ENCODE measurements at regions not wholly inside any gene's neighbourhood (a gene's known extent, or its start where the extent isn't known, plus 50 kb on each side); places are given as distances from the start of the nearest gene placed in this dataset.

DNA sequence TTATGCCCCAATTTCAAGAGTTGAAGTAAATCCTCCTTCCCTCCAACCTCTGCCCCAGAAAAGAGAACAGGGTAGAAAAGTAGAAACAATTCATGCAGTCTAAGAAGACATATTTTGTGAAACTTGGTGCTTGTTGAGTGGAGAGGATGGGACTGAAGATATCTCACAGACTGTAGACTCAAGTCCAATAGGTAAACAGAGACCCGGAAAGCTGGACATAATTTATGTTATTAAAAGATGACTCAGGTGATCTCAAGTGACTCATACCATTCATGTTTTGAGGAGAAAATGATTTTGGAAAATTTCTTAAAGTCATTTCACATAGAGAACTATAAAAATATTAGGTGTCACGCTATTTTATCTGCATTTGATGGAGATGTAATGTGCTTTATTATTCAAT, 203.1 kb upstream of the SOX9 start:
- Histone ChIP-seq H3K4me1 (ENCODE audit: control insufficient read depth, insufficient read depth, low read length) (no peaks in the 10 kb centered on the region), H3K27ac (ENCODE audit: low read depth, low read length) (no peak overlapping the region), H3K4me3 (ENCODE audit: low read length) (no peak overlapping the region), H3K9ac (ENCODE audit: low read length) (no peak overlapping the region), H3K27me3 (ENCODE audit: control insufficient read depth, insufficient read depth, low read length) (no peaks in the 10 kb centered on the region), H3K36me3 (ENCODE audit: control insufficient read depth, insufficient read depth, low read length) (no peaks in the 10 kb centered on the region)

DNA sequence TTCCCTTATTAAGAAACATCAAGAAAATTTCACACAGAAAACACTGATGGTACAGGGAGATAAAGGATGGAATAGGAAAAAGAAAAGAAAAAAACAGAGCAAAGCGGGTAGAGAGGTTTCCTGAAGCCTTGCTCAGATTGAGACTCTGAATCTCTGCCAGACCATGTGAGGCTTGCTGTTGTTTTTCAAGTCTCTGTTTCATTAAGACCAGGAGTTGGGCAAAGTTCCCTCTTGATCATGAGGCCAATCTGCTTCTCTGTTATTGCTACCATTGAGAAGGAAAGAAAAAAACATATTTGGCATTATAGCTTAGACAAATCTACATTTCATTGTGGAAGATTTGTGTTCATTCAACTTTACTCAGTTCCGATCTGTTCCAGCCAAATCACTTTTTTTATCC, 201.6 kb upstream of the SOX9 start:
- no peaks in the 10 kb centered on the region for H3K36me3 ChIP-seq (ENCODE audit: control insufficient read depth, insufficient read depth, low read length)
- no peak overlapping the region for H3K4me3 ChIP-seq (ENCODE audit: low read length)
- H3K9ac ChIP-seq (ENCODE audit: low read length) = no peak overlapping the region
- H3K27ac ChIP-seq (ENCODE audit: low read depth, low read length) = no peak overlapping the region
- H3K27me3 ChIP-seq (ENCODE audit: control insufficient read depth, insufficient read depth, low read length) = no peaks in the 10 kb centered on the region
- no peaks in the 10 kb centered on the region for H3K4me1 ChIP-seq (ENCODE audit: control insufficient read depth, insufficient read depth, low read length)

- Histone ChIP-seq H3K36me3 (ENCODE audit: control insufficient read depth, insufficient read depth, low read length) (no peaks in the 10 kb centered on the region), H3K4me1 (ENCODE audit: control insufficient read depth, insufficient read depth, low read length) (no peaks in the 10 kb centered on the region), H3K27ac (ENCODE audit: low read depth, low read length) (no peak overlapping the region), H3K4me3 (ENCODE audit: low read length) (no peak overlapping the region), H3K9ac (ENCODE audit: low read length) (no peak overlapping the region), H3K27me3 (ENCODE audit: control insufficient read depth, insufficient read depth, low read length) (no peaks in the 10 kb centered on the region)
These were observed 200.9 kb upstream of the SOX9 start for GRCh38 chr17:71919896-71920295.

DNA sequence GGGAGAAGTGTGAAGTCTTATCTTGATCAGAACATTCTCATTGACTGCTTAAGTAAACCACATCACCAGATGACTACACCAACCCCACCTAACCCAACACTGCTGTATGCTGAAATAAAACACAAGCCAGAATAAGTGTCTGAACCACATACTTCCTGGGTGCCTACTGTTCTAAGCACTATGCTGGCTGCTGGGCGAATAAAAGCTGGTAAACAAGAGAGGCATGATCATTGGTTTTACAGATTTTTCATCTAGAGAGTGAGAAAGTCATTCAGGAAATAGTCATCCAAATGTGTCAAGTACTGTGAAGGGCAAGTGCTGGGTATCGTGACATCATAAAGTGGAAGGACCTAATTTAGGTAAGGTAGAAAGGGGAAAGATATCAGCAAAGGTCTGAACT, 199.0 kb upstream of the SOX9 start:
- Histone ChIP-seq H3K9ac (ENCODE audit: low read length) (no peak overlapping the region), H3K27ac (ENCODE audit: low read depth, low read length) (no peak overlapping the region), H3K4me1 (ENCODE audit: control insufficient read depth, insufficient read depth, low read length) (no peaks in the 10 kb centered on the region), H3K27me3 (ENCODE audit: control insufficient read depth, insufficient read depth, low read length) (no peaks in the 10 kb centered on the region), H3K4me3 (ENCODE audit: low read length) (no peak overlapping the region), H3K36me3 (ENCODE audit: control insufficient read depth, insufficient read depth, low read length) (no peaks in the 10 kb centered on the region)

DNA sequence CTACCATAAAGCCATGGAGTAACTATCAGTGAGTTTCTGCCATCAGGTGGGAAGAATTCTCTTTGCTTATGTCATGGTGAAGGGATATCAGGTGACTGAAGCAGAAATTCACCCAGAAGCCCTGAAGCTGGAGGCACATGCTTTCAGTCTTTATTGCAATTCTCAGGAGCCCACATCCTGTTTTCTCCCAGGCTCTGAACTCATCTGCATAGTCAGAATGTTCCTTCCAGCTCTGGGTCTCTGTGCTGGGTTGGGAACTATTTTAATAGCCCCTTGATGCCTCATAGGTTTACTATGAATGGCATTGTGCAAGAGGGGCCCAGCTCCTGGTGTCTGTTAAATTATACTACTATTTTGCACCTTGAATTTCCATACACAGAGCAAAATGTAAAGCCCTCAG, 198.4 kb upstream of the SOX9 start:
- no peak overlapping the region for H3K4me3 ChIP-seq (ENCODE audit: low read length)
- H3K27me3 ChIP-seq (ENCODE audit: control insufficient read depth, insufficient read depth, low read length) = no peaks in the 10 kb centered on the region
- H3K9ac ChIP-seq (ENCODE audit: low read length) = no peak overlapping the region
- no peaks in the 10 kb centered on the region for H3K4me1 ChIP-seq (ENCODE audit: control insufficient read depth, insufficient read depth, low read length)
- no peak overlapping the region for H3K27ac ChIP-seq (ENCODE audit: low read depth, low read length)
- no peaks in the 10 kb centered on the region for H3K36me3 ChIP-seq (ENCODE audit: control insufficient read depth, insufficient read depth, low read length)

DNA sequence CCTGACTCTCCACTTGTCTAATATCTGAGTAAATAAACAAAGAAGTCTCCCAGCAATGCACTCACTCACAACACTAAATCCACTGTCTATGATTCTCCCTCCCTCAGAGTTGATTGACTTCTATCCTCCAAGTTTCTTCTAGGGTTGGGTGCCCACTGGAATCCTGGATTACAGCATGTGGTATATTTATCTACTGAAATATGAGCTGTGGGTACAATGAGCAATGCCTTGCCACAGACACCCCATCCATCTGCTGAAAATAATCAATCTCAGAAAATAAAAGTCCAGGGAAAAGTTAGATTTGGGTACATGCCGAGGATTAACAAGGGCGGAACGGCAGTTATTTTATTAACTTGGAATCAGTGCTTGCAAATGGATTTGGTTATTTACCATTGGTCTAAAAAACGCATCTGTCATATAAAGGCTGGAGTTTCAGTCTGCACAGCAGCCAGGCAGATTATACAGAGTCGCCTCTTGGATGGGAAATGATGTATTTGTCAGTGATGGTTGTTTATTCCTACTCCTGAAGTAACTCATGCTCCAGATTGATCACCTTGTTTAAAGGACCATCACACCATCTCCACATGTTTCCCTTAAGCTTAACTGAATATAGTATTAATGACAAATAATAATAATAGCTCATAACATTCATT, 193.9 kb upstream of the SOX9 start:
- no peak overlapping the region for H3K4me3 ChIP-seq (ENCODE audit: low read length)
- H3K36me3 ChIP-seq (ENCODE audit: control insufficient read depth, insufficient read depth, low read length) = no peaks in the 10 kb centered on the region
- H3K27ac ChIP-seq (ENCODE audit: low read depth, low read length) = no peak overlapping the region

DNA sequence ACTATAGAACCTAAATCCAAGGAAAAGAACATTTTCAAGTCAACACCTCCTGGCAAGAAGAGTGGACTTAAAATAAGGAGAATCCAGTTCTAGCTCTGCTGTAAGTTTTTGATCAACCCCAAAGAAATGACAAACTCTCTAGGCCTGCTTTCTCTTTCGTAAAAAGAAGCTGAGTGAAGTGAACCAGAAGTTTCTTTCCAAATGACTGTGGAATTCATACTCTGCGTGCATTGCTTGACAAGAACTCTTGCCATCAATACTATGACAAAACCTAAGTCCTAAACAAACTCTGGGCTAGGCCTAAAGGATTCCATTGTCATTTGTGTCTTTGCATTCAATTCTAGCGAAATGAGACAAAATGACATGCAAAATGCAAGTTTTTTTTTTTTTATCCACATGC, 187.5 kb upstream of the SOX9 start:
- no peaks in the 10 kb centered on the region for H3K27me3 ChIP-seq (ENCODE audit: control insufficient read depth, insufficient read depth, low read length)
- no peak overlapping the region for H3K4me3 ChIP-seq (ENCODE audit: low read length)
- H3K27ac ChIP-seq (ENCODE audit: low read depth, low read length) = no peak overlapping the region
- H3K4me1 ChIP-seq (ENCODE audit: control insufficient read depth, insufficient read depth, low read length) = no peaks in the 10 kb centered on the region
- no peaks in the 10 kb centered on the region for H3K36me3 ChIP-seq (ENCODE audit: control insufficient read depth, insufficient read depth, low read length)
- H3K9ac ChIP-seq (ENCODE audit: low read length) = no peak overlapping the region

More for the DNA sequence above, 193.9 kb upstream of the SOX9 start:
- Histone ChIP-seq H3K9ac (ENCODE audit: low read length) (no peak overlapping the region), H3K4me1 (ENCODE audit: control insufficient read depth, insufficient read depth, low read length) (no peaks in the 10 kb centered on the region), H3K27me3 (ENCODE audit: control insufficient read depth, insufficient read depth, low read length) (no peaks in the 10 kb centered on the region)

- Histone ChIP-seq H3K4me1 (ENCODE audit: control insufficient read depth, insufficient read depth, low read length) (no peaks in the 10 kb centered on the region), H3K27ac (ENCODE audit: low read depth, low read length) (no peak overlapping the region), H3K36me3 (ENCODE audit: control insufficient read depth, insufficient read depth, low read length) (no peaks in the 10 kb centered on the region), H3K9ac (ENCODE audit: low read length) (no peak overlapping the region), H3K27me3 (ENCODE audit: control insufficient read depth, insufficient read depth, low read length) (no peaks in the 10 kb centered on the region), H3K4me3 (ENCODE audit: low read length) (no peak overlapping the region)
These were observed 186.3 kb upstream of the SOX9 start for GRCh38 chr17:71934520-71934919.

DNA sequence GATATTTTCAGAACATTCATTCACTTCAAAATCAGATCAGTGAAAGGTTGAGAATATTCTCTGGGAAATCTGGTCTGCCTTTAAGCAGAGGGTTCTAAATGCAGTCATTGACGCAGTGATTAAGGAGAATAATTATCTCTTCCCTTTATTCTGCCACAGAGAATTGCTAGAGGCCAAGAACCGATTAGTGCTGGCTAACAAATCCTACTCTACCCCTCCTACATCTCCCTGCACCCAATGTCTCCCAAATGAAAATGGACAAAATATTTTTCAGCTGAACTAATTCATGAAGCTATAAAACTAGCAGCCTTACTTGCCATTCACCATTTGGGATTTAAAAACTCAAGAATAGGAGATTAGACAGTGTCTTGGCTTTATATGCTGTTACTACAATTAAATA, 185.5 kb upstream of the SOX9 start:
- Histone ChIP-seq H3K36me3 (ENCODE audit: control insufficient read depth, insufficient read depth, low read length) (no peaks in the 10 kb centered on the region), H3K4me3 (ENCODE audit: low read length) (no peak overlapping the region), H3K4me1 (ENCODE audit: control insufficient read depth, insufficient read depth, low read length) (no peaks in the 10 kb centered on the region), H3K27ac (ENCODE audit: low read depth, low read length) (no peak overlapping the region), H3K9ac (ENCODE audit: low read length) (no peak overlapping the region), H3K27me3 (ENCODE audit: control insufficient read depth, insufficient read depth, low read length) (no peaks in the 10 kb centered on the region)

DNA sequence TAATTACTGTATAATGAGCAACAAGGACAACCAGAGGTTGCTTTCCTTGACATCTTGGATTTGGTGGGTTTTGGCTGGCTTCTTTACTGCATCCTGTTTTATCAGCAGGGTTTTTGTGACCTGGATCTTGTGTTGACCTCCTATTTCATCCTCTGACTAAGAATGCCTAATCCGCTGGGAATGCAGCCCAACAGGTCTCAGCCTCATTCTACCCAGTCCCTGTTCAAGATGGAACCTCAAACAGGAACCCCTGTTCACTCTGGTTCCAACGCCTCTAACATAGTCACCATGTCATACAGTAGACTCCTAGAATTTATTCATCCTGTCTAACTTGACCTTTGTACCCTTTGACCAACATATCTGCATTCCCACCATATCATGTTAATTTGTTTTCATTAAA, 183.8 kb upstream of the SOX9 start:
- no peak overlapping the region for H3K27ac ChIP-seq (ENCODE audit: low read depth, low read length)

DNA sequence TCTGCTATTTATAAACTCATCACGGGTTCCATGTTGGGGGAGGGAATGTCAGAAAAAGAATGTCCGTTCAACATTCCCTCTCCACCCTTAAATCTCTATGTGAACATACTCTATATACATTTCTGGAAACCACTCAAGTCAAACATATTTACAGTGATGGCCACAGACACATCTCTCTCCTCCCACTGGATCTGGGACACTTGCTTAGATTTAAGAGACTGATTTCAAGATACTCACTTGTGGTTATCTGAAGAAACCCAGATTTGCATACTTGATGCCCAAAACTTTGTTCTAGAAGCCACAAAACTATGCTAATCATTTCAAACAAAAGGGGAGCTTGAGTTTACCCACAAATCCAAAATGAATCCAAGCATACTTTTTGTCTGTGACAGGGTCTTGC, 182.9 kb upstream of the SOX9 start:
- Histone ChIP-seq H3K4me3 (ENCODE audit: low read length) (no peak overlapping the region), H3K27ac (ENCODE audit: low read depth, low read length) (no peak overlapping the region), H3K27me3 (ENCODE audit: control insufficient read depth, insufficient read depth, low read length) (no peaks in the 10 kb centered on the region), H3K36me3 (ENCODE audit: control insufficient read depth, insufficient read depth, low read length) (no peaks in the 10 kb centered on the region), H3K9ac (ENCODE audit: low read length) (no peak overlapping the region), H3K4me1 (ENCODE audit: control insufficient read depth, insufficient read depth, low read length) (no peaks in the 10 kb centered on the region)

More for the DNA sequence above, 183.8 kb upstream of the SOX9 start:
- Histone ChIP-seq H3K4me1 (ENCODE audit: control insufficient read depth, insufficient read depth, low read length) (no peaks in the 10 kb centered on the region), H3K27me3 (ENCODE audit: control insufficient read depth, insufficient read depth, low read length) (no peaks in the 10 kb centered on the region), H3K36me3 (ENCODE audit: control insufficient read depth, insufficient read depth, low read length) (no peaks in the 10 kb centered on the region), H3K9ac (ENCODE audit: low read length) (no peak overlapping the region), H3K4me3 (ENCODE audit: low read length) (no peak overlapping the region)

GRCh38 chr17:71938340-71939010, 182.3 kb upstream of the SOX9 start:
- no peaks in the 10 kb centered on the region for H3K36me3 ChIP-seq (ENCODE audit: control insufficient read depth, insufficient read depth, low read length)
- H3K4me3 ChIP-seq (ENCODE audit: low read length) = no peak overlapping the region
- H3K27me3 ChIP-seq (ENCODE audit: control insufficient read depth, insufficient read depth, low read length) = no peaks in the 10 kb centered on the region
- H3K4me1 ChIP-seq (ENCODE audit: control insufficient read depth, insufficient read depth, low read length) = no peaks in the 10 kb centered on the region
- no peak overlapping the region for H3K9ac ChIP-seq (ENCODE audit: low read length)
- H3K27ac ChIP-seq (ENCODE audit: low read depth, low read length) = no peak overlapping the region

DNA sequence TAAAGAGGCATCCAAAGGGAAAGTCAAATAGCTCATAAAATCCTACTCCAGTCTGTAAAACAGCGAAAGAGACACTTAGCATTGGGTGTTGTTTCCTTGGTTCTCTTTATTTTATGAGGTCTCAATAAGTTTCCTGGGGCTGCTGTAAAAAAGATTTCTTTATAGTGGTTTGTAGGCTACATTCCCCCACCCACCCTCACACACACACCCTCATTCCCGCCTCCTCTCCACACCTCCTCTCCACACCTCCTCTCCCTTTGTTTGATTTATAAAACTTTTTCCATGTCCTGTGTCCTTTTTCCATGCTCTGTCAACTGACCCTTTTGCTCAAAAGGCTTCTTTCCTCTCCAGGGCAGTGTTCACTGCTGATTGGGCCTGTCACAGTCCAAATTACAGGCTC, 178.9 kb upstream of the SOX9 start:
- H3K9ac ChIP-seq (ENCODE audit: low read length) = no peak overlapping the region
- H3K36me3 ChIP-seq (ENCODE audit: control insufficient read depth, insufficient read depth, low read length) = no peaks in the 10 kb centered on the region
- no peak overlapping the region for H3K4me3 ChIP-seq (ENCODE audit: low read length)
- H3K27me3 ChIP-seq (ENCODE audit: control insufficient read depth, insufficient read depth, low read length) = no peaks in the 10 kb centered on the region
- H3K4me1 ChIP-seq (ENCODE audit: control insufficient read depth, insufficient read depth, low read length) = no peaks in the 10 kb centered on the region
- H3K27ac ChIP-seq (ENCODE audit: low read depth, low read length) = no peak overlapping the region
